IMR-90 (cell line): ENCODE measurements at regions not wholly inside any gene's neighbourhood (a gene's known extent, or its start where the extent isn't known, plus 50 kb on each side); places are given as distances from the start of the nearest gene placed in this dataset.
A peak's percentile ranks its signal among the peaks of the same experiment; 100 is the strongest.

Experiments
- ATAC-seq: fragments of 200-7000 bp; cut with Tn5 transposase; 2 replicates; pipeline ENCODE4 v1.9.1; 2020; ENCODE audit warnings: low read depth, mild to moderate bottlenecking, moderate library complexity
- BruUV-seq: library from RNA; stranded (reverse); fragments of 400-500 nt; replicated peaks from 2 replicates; lab custom pipeline; 2021; lab: Mats Ljungman, UMichigan
- CTCF ChIA-PET: fragments of 300-600 bp; formaldehyde crosslinking; extraction: SDS; loops from one replicate; lab custom pipeline; 2021; ENCODE audit warnings: antibody characterized with exemption; lab: Yijun Ruan, JAX
- POLR2A ChIA-PET: fragments of 300-600 bp; sonication (Branson Sonifier 250); formaldehyde crosslinking; loops from one replicate; lab custom pipeline; 2022; ENCODE audit warnings: antibody characterized with exemption; ENCODE audit not compliant: unreplicated experiment; lab: Charles Lee
- DNase-seq: peaks from one replicate; pipeline ENCODE4 v3.0.0; 2013
- H2AFZ ChIP-seq: replicated peaks from 2 replicates; pipeline ENCODE3; 2013; ENCODE audit warnings: low read length, mild to moderate bottlenecking; ENCODE audit not compliant: poor library complexity
- H2AK5ac ChIP-seq: 2 replicates; pipeline ENCODE4 v1.6.1; 2013; ENCODE audit warnings: low read depth, low read length, inconsistent platforms
- H2AK9ac ChIP-seq: replicated peaks from 2 replicates; pipeline ENCODE3; 2013; ENCODE audit warnings: mild to moderate bottlenecking, low read depth, low read length, moderate library complexity; ENCODE audit not compliant: poor library complexity
- H2BK120ac ChIP-seq: 2 replicates; pipeline ENCODE4 v1.6.1; 2013; ENCODE audit warnings: low read depth, low read length, inconsistent platforms
- H2BK15ac ChIP-seq: 3 replicates; pipeline ENCODE4 v1.6.1; 2013; ENCODE audit warnings: low read depth, low read length, inconsistent platforms
- H2BK20ac ChIP-seq: 2 replicates; pipeline ENCODE4 v1.6.1; 2013; ENCODE audit warnings: low read depth, mild to moderate bottlenecking, inconsistent platforms, low read length, moderate library complexity
- H2BK5ac ChIP-seq: 2 replicates; pipeline ENCODE4 v1.6.1; 2013; ENCODE audit warnings: mild to moderate bottlenecking, low read depth, low read length, inconsistent platforms; ENCODE audit not compliant: poor library complexity, severe bottlenecking
- H3K14ac ChIP-seq: replicated peaks from 2 replicates; pipeline ENCODE4 v1.6.1; 2013; ENCODE audit warnings: low read depth, low read length, inconsistent platforms
- H3K18ac ChIP-seq: 2 replicates; pipeline ENCODE4 v1.6.1; 2013; ENCODE audit warnings: low read depth, low read length, control low read depth
- H3K23ac ChIP-seq: 2 replicates; pipeline ENCODE4 v1.6.1; 2013; ENCODE audit warnings: low read depth, low read length, inconsistent platforms
- H3K27ac ChIP-seq: 2 replicates; pipeline ENCODE4 v1.5.1; 2013; ENCODE audit warnings: mild to moderate bottlenecking, control low read depth, low read length; ENCODE audit not compliant: insufficient read depth
- H3K27me3 ChIP-seq: 2 replicates; pipeline ENCODE4 v1.6.1; 2013; ENCODE audit warnings: low read length; ENCODE audit not compliant: control insufficient read depth, insufficient read depth
- H3K36me3 ChIP-seq: 2 replicates; pipeline ENCODE4 v1.6.1; 2013; ENCODE audit warnings: low read length, mixed read lengths; ENCODE audit not compliant: control insufficient read depth, insufficient read depth
- H3K4ac ChIP-seq: 2 replicates; pipeline ENCODE4 v1.6.1; 2013; ENCODE audit warnings: low read depth, low read length, inconsistent platforms
- H3K4me1 ChIP-seq: 2 replicates; pipeline ENCODE4 v1.6.1; 2013; ENCODE audit warnings: low read length, mixed read lengths; ENCODE audit not compliant: control insufficient read depth, insufficient read depth
- H3K4me2 ChIP-seq: 2 replicates; pipeline ENCODE4 v1.6.1; 2013; ENCODE audit warnings: low read depth, mild to moderate bottlenecking, control low read depth, low read length, moderate library complexity
- H3K4me3 ChIP-seq: 2 replicates; pipeline ENCODE4 v1.5.1; 2013; ENCODE audit warnings: low read depth, mild to moderate bottlenecking, control low read depth, low read length, moderate library complexity; ENCODE audit not compliant: insufficient read depth
- H3K56ac ChIP-seq: 2 replicates; pipeline ENCODE4 v1.6.1; 2013; ENCODE audit warnings: low read length, inconsistent platforms; ENCODE audit not compliant: insufficient read depth; ENCODE audit errors: extremely low read depth
- H3K79me1 ChIP-seq, 2 experiments: 2 replicates each; pipeline ENCODE4 v1.6.1; 2013; ENCODE audit warnings: low read length in 2 of 2, inconsistent platforms in 1 of 2, low read depth in 1 of 2
- H3K9ac ChIP-seq: 2 replicates; pipeline ENCODE4 v1.6.1; 2013; ENCODE audit warnings: low read depth, low read length, control low read depth
- H3K9me1 ChIP-seq: 2 replicates; pipeline ENCODE4 v1.6.1; 2013; ENCODE audit warnings: low read length, inconsistent platforms; ENCODE audit not compliant: insufficient read depth
- H3K9me3 ChIP-seq: 2 replicates; pipeline ENCODE4 v1.6.1; 2013; ENCODE audit warnings: low read length; ENCODE audit not compliant: control insufficient read depth, insufficient read depth
- H4K20me1 ChIP-seq: 2 replicates; pipeline ENCODE4 v1.6.1; 2013; ENCODE audit warnings: low read length, inconsistent platforms; ENCODE audit not compliant: insufficient read depth
- H4K5ac ChIP-seq: 2 replicates; pipeline ENCODE4 v1.6.1; 2013; ENCODE audit warnings: mild to moderate bottlenecking, low read depth, low read length, control low read depth
- H4K8ac ChIP-seq, 2 experiments: 2 replicates each; pipeline ENCODE4 v1.6.1; 2013; ENCODE audit warnings: low read depth in 2 of 2, low read length in 2 of 2, control low read depth in 1 of 2, inconsistent platforms in 1 of 2
- H4K91ac ChIP-seq: 2 replicates; pipeline ENCODE4 v1.6.1; 2013; ENCODE audit warnings: low read depth, low read length, inconsistent platforms; ENCODE audit not compliant: insufficient read depth
- BHLHE40 ChIP-seq: fragments of 150-350 bp; IDR thresholded peaks from 2 replicates; pipeline ENCODE4 v1.6.1; 2016; ENCODE audit warnings: mild to moderate bottlenecking, low read depth, low read length
- CEBPB ChIP-seq: IDR thresholded peaks from 2 replicates; pipeline ENCODE4 v1.6.1; 2012; ENCODE audit warnings: low read depth, low read length, improper control_type of control experiment
- FOS ChIP-seq: fragments of 150-350 bp; IDR thresholded peaks from 2 replicates; pipeline ENCODE4 v1.6.1; 2016; ENCODE audit warnings: low read depth, low read length
- MAFK ChIP-seq: IDR thresholded peaks from 2 replicates; pipeline ENCODE4 v1.6.1; 2012; ENCODE audit warnings: low read depth, low read length, improper control_type of control experiment
- MXI1 ChIP-seq: IDR thresholded peaks from 2 replicates; pipeline ENCODE4 v1.6.1; 2012; ENCODE audit warnings: low read depth, mild to moderate bottlenecking, low read length, moderate library complexity, borderline replicate concordance
- POLR2A ChIP-seq: IDR thresholded peaks from 2 replicates; pipeline ENCODE4 v1.6.1; 2012; ENCODE audit warnings: mild to moderate bottlenecking, low read depth, low read length
- RAD21 ChIP-seq: IDR thresholded peaks from 2 replicates; pipeline ENCODE4 v1.6.1; 2012; ENCODE audit warnings: low read length, improper control_type of control experiment
- RCOR1 ChIP-seq: IDR thresholded peaks from 2 replicates; pipeline ENCODE4 v1.6.1; 2012; ENCODE audit warnings: mild to moderate bottlenecking, low read length, improper control_type of control experiment; ENCODE audit not compliant: insufficient replicate concordance
- RFX5 ChIP-seq: IDR thresholded peaks from 2 replicates; pipeline ENCODE4 v1.8.0; 2012; ENCODE audit warnings: low read depth, mild to moderate bottlenecking, low read length, moderate library complexity
- dilution Hi-C: fragments of 300-500 bp; cut with HindIII; formaldehyde crosslinking; loops from one replicate; pipeline ENCODE4 v1.14.3; 2018; ENCODE audit warnings: low sequenced_read_pairs; ENCODE audit not compliant: unreplicated experiment
- in situ Hi-C: fragments of 300-500 bp; cut with MboI; formaldehyde crosslinking; loops from 3 replicates; pipeline ENCODE4 v1.14.3; 2019; ENCODE audit warnings: low sequenced_read_pairs, inconsistent platforms, mixed read lengths
- intact Hi-C: fragments of 100-400 bp; cut with micrococcal nuclease; formaldehyde crosslinking; loops from 2 replicates; pipeline ENCODE4 v1.10.0; 2022
- TF ChIP-seq, protein P1 (sequence below): conservative IDR thresholded peaks from 2 replicates; pipeline ENCODE4 v1.5.1; 2012; ENCODE audit warnings: mild to moderate bottlenecking, low read depth, low read length, improper control_type of control experiment
- TF ChIP-seq, protein P2 (sequence below): fragments of 150-350 bp; IDR thresholded peaks from 2 replicates; pipeline ENCODE4 v1.6.1; 2017; ENCODE audit warnings: mild to moderate bottlenecking, antibody characterized with exemption, low read length, low read depth

DNA sequence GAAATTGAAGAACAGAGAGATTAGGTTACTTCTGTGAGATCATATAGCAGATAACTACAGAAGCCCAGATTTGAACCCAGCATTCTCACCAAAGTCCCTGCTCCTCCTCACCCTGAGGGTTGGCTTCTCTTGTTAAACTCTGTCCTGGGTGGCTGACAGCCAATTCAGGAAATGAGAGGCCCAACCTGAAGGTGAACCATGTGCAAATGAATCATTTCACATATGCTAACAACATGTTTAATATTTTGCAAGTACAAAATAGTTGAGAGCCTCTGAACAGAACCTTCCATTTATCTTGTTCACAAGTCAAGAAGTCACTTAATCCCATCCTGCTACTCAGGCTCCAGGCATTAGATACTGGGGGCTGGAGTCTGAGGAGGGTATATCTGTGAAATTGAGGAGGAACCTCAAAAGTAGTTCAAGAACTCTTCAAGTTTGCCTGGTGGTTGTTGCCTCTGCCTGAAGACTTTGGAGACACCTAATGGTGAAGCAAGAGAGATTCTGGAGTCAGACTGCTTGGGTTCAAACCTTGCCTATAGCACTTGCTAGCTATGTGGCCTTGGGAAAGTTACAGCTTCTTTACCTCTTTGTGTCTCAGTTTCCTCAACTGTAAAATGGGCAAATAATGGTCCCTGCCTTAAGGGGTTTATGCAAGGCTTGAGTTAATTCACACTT, 564.0 kb downstream of the PSAT1 start:
- intact Hi-C loops = no loop called here
- peak overlapping the region; percentile 50; the same call in 1 of the 2 replicates for H3K18ac ChIP-seq
- no peak for ATAC-seq
- peak overlapping the region; percentile 71 for H4K91ac ChIP-seq
- BruUV-seq = no TSS peak
- H3K9me3 ChIP-seq = no peaks in the 10 kb centered on the region
- H3K9me1 ChIP-seq = 0 out of 2 replicates have a peak, but pooled peaks cover 3% of the 10 kb centered on the region
- H4K5ac ChIP-seq = peak overlapping the region; percentile 19; the same call in 1 of the 2 replicates
- H3K4me1 ChIP-seq = peaks cover 7% of the 10 kb centered on the region
- H2AK5ac ChIP-seq = no peak overlapping the region; the same call in 1 of the 2 replicates
- peak overlapping the region; percentile 54 for H3K14ac ChIP-seq
- in situ Hi-C loops = no loop called here
- peak overlapping the region in 1 of 2 experiments; percentile 71; a peak in 2 of 4 replicates for H4K8ac ChIP-seq
- H2BK15ac ChIP-seq = 0 out of 3 replicates have a peak overlapping the region, but pooled peaks have one; percentile 28
- peak overlapping the region; percentile 72 for H3K4ac ChIP-seq
- no peak overlapping the region for H3K23ac ChIP-seq
- no peak overlapping the region for H3K9ac ChIP-seq
- dilution Hi-C loops = no loop called here
- no peak overlapping the region for H3K4me3 ChIP-seq
- no peak overlapping the region for H2AK9ac ChIP-seq
- H3K4me2 ChIP-seq = no peak overlapping the region
- peak overlapping the region; percentile 28 for H2BK5ac ChIP-seq
- H3K27ac ChIP-seq = no peak overlapping the region
- H2BK20ac ChIP-seq = peak overlapping the region; percentile 79
- H3K56ac ChIP-seq = 0 out of 2 replicates have a peak overlapping the region, but pooled peaks have one; percentile 14
- TF ChIP-seq POLR2A = no peak
- TF ChIP-seq BHLHE40 = no peak
- TF ChIP-seq, protein P1, sequence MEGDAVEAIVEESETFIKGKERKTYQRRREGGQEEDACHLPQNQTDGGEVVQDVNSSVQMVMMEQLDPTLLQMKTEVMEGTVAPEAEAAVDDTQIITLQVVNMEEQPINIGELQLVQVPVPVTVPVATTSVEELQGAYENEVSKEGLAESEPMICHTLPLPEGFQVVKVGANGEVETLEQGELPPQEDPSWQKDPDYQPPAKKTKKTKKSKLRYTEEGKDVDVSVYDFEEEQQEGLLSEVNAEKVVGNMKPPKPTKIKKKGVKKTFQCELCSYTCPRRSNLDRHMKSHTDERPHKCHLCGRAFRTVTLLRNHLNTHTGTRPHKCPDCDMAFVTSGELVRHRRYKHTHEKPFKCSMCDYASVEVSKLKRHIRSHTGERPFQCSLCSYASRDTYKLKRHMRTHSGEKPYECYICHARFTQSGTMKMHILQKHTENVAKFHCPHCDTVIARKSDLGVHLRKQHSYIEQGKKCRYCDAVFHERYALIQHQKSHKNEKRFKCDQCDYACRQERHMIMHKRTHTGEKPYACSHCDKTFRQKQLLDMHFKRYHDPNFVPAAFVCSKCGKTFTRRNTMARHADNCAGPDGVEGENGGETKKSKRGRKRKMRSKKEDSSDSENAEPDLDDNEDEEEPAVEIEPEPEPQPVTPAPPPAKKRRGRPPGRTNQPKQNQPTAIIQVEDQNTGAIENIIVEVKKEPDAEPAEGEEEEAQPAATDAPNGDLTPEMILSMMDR = no peak
- TF ChIP-seq RAD21 = no peak
- no peak for TF ChIP-seq RCOR1
- TF ChIP-seq MAFK = no peak
- no peak for TF ChIP-seq RFX5
- TF ChIP-seq CEBPB = no peak
- TF ChIP-seq, protein P2, sequence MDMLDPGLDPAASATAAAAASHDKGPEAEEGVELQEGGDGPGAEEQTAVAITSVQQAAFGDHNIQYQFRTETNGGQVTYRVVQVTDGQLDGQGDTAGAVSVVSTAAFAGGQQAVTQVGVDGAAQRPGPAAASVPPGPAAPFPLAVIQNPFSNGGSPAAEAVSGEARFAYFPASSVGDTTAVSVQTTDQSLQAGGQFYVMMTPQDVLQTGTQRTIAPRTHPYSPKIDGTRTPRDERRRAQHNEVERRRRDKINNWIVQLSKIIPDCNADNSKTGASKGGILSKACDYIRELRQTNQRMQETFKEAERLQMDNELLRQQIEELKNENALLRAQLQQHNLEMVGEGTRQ = no peak
- TF ChIP-seq FOS = no peak
- TF ChIP-seq MXI1 = no peak
- no peaks in the 10 kb centered on the region for H3K79me1 ChIP-seq
- ChIA-PET CTCF (no interaction called here), POLR2A (no interaction called here)
- peak; percentile 82 for DNase-seq
- H3K27me3 ChIP-seq = no peaks in the 10 kb centered on the region
- H4K20me1 ChIP-seq = no peaks in the 10 kb centered on the region
- H2BK120ac ChIP-seq = peak overlapping the region; percentile 31
- no peaks in the 10 kb centered on the region for H3K36me3 ChIP-seq
- no peak overlapping the region for H2AFZ ChIP-seq
